ENCODE measurements at regions not wholly inside any gene's neighbourhood (a gene's known extent, or its start where the extent isn't known, plus 50 kb on each side); places are given as distances from the start of the nearest gene placed in this dataset.

- no peak for DNase-seq (ENCODE audit: extremely low read depth in 1 of 11, low read depth in 9 of 11, low spot score in 4 of 11)
These were observed 356.5 kb upstream of the CDH4 start for GRCh38 chr20:60895363-60896079.

- no peak for DNase-seq (ENCODE audit: extremely low read depth in 1 of 11, low read depth in 9 of 11, low spot score in 4 of 11)
These were observed 354.1 kb upstream of the CDH4 start for GRCh38 chr20:60897976-60898375.

GRCh38 chr20:60899320-60899719 is 352.7 kb upstream of the CDH4 start:
- no peak for DNase-seq (ENCODE audit: extremely low read depth in 1 of 11, low read depth in 9 of 11, low spot score in 4 of 11)

GRCh38 chr20:60900618-60901017 is 351.4 kb upstream of the CDH4 start:
- peak in 3 of 11 donors; percentile 19 to 22 (median 21) for DNase-seq (ENCODE audit: extremely low read depth in 1 of 11, low read depth in 9 of 11, low spot score in 4 of 11)

GRCh38 chr20:60901831-60902230 is 350.2 kb upstream of the CDH4 start:
- DNase-seq (ENCODE audit: extremely low read depth in 1 of 11, low read depth in 9 of 11, low spot score in 4 of 11): no peak

GRCh38 chr20:60903325-60903971 is 348.6 kb upstream of the CDH4 start:
- DNase-seq (ENCODE audit: extremely low read depth in 1 of 11, low read depth in 9 of 11, low spot score in 4 of 11): no peak

GRCh38 chr20:60904730-60905129 is 347.3 kb upstream of the CDH4 start:
- no peak for DNase-seq (ENCODE audit: extremely low read depth in 1 of 11, low read depth in 9 of 11, low spot score in 4 of 11)

- no peak for DNase-seq (ENCODE audit: extremely low read depth in 1 of 11, low read depth in 9 of 11, low spot score in 4 of 11)
These were observed 346.1 kb upstream of the CDH4 start for GRCh38 chr20:60905919-60906318.

- no peak for DNase-seq (ENCODE audit: extremely low read depth in 1 of 11, low read depth in 9 of 11, low spot score in 4 of 11)
These were observed 345.5 kb upstream of the CDH4 start for GRCh38 chr20:60906555-60906954.

GRCh38 chr20:60913298-60913697 is 338.8 kb upstream of the CDH4 start:
- DNase-seq (ENCODE audit: extremely low read depth in 1 of 11, low read depth in 9 of 11, low spot score in 4 of 11): no peak

GRCh38 chr20:60921022-60921622 is 330.9 kb upstream of the CDH4 start:
- peak in 6 of 11 donors; percentile 26 to 64 (median 52) for DNase-seq (ENCODE audit: extremely low read depth in 1 of 11, low read depth in 9 of 11, low spot score in 4 of 11)

GRCh38 chr20:60926831-60927230 is 325.2 kb upstream of the CDH4 start:
- DNase-seq (ENCODE audit: extremely low read depth in 1 of 11, low read depth in 9 of 11, low spot score in 4 of 11): no peak

- no peak for DNase-seq (ENCODE audit: extremely low read depth in 1 of 11, low read depth in 9 of 11, low spot score in 4 of 11)
These were observed 323.7 kb upstream of the CDH4 start for GRCh38 chr20:60928341-60928740.

GRCh38 chr20:60930023-60930790 is 321.9 kb upstream of the CDH4 start:
- no peak for DNase-seq (ENCODE audit: extremely low read depth in 1 of 11, low read depth in 9 of 11, low spot score in 4 of 11)

GRCh38 chr20:60931696-60932095 is 320.4 kb upstream of the CDH4 start:
- DNase-seq (ENCODE audit: extremely low read depth in 1 of 11, low read depth in 9 of 11, low spot score in 4 of 11): no peak

- DNase-seq (ENCODE audit: extremely low read depth in 1 of 11, low read depth in 9 of 11, low spot score in 4 of 11): no peak
These were observed 317.3 kb upstream of the CDH4 start for GRCh38 chr20:60934724-60935123.

GRCh38 chr20:60935971-60936370 is 316.1 kb upstream of the CDH4 start:
- no peak for DNase-seq (ENCODE audit: extremely low read depth in 1 of 11, low read depth in 9 of 11, low spot score in 4 of 11)

GRCh38 chr20:60937585-60937984 is 314.5 kb upstream of the CDH4 start:
- DNase-seq (ENCODE audit: extremely low read depth in 1 of 11, low read depth in 9 of 11, low spot score in 4 of 11): no peak

GRCh38 chr20:60941379-60941778 is 310.7 kb upstream of the CDH4 start:
- DNase-seq (ENCODE audit: extremely low read depth in 1 of 11, low read depth in 9 of 11, low spot score in 4 of 11): no peak

- no peak for DNase-seq (ENCODE audit: extremely low read depth in 1 of 11, low read depth in 9 of 11, low spot score in 4 of 11)
These were observed 304.2 kb upstream of the CDH4 start for GRCh38 chr20:60947819-60948218.

Measured in renal cortex interstitium (tissue), 11 donors.